T-helper 9 cell (primary cell): ENCODE measurements at regions not wholly inside any gene's neighbourhood (a gene's known extent, or its start where the extent isn't known, plus 50 kb on each side); places are given as distances from the start of the nearest gene placed in this dataset.
"Not testable (repeated sequence)": the region's sequence is repeated elsewhere in the genome, so short reads cannot be mapped to it uniquely, and the experiment has no call there.

Experiments
- DNase-seq: peaks from one replicate; pipeline ENCODE4 v3.0.0-alpha.2; 2020

GRCh38 chr21:28516021-28516420 lies 476.7 kb downstream of the LTN1 start:
- no peak for DNase-seq

- no peak for DNase-seq
Measured at GRCh38 chr21:28513428-28513827, 479.2 kb downstream of the LTN1 start.

- no peak for DNase-seq
Measured at GRCh38 chr21:28509031-28509430, 483.6 kb downstream of the LTN1 start.

DNA sequence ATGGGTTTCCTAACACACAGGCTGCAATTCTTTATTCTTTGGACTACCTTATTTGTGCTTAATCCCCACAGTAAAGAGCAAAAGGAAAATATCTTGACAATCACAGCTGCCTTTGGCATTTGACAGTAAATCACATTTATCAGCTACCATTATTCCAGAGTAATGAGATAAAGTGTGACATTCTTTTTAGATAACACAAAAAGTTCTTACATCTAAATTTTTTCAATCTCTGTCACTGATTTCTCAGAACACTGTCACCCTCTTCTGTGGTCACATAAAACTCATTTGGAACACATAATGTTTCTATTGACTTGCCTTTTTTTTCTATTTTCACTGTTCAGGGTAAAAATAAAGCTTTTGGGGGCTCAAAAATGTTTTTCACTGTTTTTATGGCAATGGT lies 484.6 kb downstream of the LTN1 start:
- no peak for DNase-seq

GRCh38 chr21:28496517-28496916 lies 496.2 kb downstream of the LTN1 start:
- no peak for DNase-seq

- no peak for DNase-seq
Measured at GRCh38 chr21:28492127-28492526, 500.6 kb downstream of the LTN1 start.

- no peak for DNase-seq
Measured at GRCh38 chr21:28489821-28490350, 502.8 kb downstream of the LTN1 start.

DNA sequence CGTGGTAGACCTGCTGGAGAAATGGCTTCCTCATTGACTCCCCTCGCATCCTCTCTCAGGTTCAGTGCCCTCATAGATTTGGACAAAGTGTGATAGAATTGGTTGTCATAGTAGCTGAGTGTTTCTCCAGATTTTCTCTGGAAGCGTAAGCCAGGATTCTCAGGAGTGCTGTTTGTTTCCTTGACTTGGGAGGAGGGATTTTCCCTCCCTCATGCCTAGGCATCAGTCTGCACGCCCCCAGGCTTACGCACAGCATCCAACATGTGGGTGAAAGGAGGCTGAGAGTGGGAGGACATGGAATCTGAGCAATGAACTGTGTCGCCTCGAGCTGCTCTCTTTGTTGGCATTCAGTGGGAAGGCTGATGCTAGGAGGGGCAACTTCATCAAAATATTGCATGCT lies 503.5 kb downstream of the LTN1 start:
- no peak for DNase-seq

GRCh38 chr21:28487455-28488070 lies 505.1 kb downstream of the LTN1 start:
- no peak for DNase-seq

DNA sequence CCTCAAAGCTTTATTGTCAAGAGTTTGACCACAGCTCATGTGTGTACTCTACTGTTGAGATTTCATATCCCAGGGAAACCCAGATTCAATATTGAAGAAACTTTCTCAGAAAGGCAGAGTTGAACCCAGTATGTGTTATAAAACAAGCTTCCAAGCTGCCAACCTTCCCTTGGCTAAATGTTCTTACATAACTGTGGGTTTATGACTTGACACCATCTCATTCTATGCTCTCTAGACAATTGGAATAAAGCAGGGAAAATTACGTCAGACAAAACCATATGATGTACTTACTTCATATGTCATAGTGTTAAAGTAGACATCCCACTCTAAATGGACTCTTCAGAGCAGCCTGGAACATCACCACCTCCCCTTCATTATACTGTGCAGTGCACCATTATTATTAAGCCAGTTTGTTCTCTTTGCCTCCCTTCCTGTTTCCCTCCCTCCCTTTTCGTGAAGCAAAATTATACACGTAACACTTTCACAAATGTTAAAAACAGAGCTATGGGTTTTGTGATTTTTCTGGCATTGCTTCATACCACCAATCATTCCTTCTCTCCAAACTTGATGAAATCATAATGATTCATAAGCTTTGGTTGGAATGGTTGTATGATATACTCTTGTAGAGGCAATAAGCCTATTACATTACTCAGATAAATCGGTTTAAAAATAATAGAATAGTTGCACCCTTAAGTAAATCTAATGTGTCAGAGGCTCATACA lies 507.2 kb downstream of the LTN1 start:
- no peak for DNase-seq

GRCh38 chr21:28483301-28484035 lies 509.2 kb downstream of the LTN1 start:
- no peak for DNase-seq

- DNase-seq = no peak
Measured at GRCh38 chr21:28482657-28483056, 510.0 kb downstream of the LTN1 start.

- DNase-seq = no peak
Measured at GRCh38 chr21:28480470-28480869, 512.2 kb downstream of the LTN1 start.

GRCh38 chr21:28473530-28474220 lies 519.0 kb downstream of the LTN1 start:
- DNase-seq = no peak

DNA sequence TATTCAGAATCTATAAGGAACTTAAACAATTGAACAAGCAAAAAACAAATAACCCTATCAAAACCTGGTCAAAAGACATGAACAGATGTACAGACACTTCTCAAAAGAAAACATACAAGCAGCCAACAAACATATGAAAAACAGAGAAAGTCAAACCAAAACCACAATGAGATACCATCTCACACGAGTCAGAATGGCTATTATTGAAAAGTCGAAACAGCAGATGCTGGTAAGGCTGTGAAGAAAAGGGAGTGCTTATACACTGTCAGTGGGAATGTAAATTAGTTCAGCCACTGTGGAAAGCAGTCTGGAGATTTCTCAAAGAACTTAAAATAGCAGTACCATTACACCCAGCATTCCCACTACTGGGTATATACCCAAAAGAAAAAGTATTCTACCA lies 520.1 kb downstream of the LTN1 start:
- not testable (repeated sequence) for DNase-seq

DNA sequence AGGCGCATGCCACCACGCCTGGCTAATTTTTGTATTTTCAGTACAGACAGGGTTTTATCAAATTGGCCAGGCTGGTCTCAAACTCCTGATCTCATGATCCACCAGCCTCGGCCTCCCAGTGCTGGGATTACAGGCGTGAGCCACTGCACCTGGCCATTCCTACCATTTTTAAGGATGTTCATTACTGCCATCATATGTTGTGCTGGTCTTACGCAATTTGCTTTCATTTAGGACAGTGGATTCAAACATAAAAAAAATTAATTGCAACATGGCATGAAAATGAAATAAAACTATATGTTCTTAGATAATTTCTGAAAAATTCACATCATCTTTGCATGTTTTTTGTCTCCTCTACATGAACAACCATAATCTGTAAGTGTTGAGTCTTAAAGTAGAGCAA lies 527.7 kb downstream of the LTN1 start:
- DNase-seq = no peak

GRCh38 chr21:28464095-28464494 lies 528.6 kb downstream of the LTN1 start:
- DNase-seq = no peak

DNA sequence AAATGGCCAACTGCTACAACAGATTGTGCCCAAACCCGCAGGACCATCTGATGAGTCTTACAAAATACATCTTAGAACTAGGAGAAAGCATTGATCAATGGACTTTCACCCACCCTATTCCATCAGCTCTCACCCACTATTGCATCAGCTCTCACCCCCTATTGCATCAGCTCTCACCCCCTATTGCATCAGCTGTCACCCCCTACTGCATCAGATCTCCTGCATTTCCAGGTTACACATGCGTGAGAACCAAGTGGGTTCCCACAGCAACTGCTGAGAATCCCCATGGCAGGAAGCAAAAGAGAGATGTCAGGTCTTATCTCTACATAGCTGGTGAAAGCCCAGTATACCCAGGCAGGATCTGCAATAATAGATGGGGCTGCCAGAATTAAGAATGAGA lies 533.5 kb downstream of the LTN1 start:
- DNase-seq = no peak

DNA sequence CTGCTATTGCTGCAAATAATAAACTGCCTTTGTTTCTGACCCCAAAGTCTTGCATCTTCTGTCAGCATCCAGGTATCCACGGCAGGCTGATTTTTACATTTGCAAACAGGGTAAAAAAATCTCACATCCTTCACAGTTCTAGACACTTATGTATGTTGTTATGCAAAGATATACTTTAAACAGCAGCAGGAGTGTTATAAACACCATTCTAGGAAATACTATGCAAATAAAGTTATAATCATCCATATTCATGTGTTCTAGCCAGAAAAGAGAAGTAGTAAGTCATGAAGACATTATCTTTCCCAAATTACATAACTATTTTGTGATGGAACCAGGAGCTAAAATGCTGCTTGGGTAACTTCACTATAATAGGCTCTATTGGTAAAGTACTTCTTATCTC lies 534.2 kb downstream of the LTN1 start:
- DNase-seq = no peak

GRCh38 chr21:28455253-28455600 lies 537.5 kb downstream of the LTN1 start:
- no peak for DNase-seq

DNA sequence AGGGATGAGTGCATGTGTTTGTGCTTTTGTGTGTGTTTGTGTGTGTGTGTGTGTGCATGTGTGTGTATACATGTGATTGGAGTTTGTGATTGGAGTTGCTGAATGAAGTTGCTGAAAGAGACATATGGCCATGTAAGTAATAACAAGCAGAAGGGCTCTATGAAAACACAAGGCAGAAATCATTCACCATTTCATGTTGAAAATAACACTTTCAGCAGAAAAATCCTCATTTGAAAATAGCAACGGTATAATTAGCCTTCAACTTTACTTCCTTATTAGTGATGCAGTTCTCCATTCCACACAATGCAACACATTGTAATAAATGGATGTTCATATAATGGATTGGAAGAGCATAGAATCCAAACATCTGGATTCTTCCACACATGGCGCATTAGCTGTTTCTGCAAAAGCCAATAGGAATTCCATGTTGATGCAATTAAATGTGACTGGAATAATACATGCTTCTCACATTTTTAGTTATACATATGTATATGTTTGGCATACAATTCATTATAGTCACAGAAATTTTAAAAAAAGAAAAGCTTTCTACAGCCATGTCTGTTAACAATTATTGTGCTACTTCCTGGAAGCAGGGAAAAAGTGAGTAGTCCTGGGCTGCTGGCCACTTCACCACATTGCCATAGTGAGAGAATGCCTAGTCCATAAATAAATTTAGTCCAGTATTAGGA lies 538.0 kb downstream of the LTN1 start:
- no peak for DNase-seq

GRCh38 chr21:28447462-28447861 lies 545.2 kb downstream of the LTN1 start:
- no peak for DNase-seq
